ENCODE measurements at regions not wholly inside any gene's neighbourhood (a gene's known extent, or its start where the extent isn't known, plus 50 kb on each side); places are given as distances from the start of the nearest gene placed in this dataset.
"Not testable (repeated sequence)": the region's sequence is repeated elsewhere in the genome, so short reads cannot be mapped to it uniquely, and the experiment has no call there.

DNA sequence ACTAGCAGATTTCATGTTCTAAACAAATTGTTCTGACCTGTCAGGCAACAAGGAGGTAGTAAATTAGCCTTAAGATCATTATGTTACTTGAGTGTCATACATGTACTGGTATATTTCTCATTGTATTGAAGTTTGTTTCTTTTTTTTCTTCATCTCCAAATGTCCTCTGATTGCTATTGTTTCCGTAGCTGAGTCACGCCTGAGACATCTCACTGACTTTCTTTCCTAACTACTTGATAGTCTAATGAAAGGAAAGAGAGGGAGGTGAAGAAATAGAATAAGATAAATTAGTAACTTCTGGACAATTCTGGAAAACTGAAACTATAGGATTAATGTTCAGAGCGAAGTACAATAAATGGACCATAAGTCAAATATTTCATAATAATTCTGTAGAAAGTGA is 1049.9 kb downstream of the TSN start:
- Mint-ChIP-seq H3K4me1 (ENCODE audit: unreplicated experiment) (no peaks in the 10 kb centered on the region), H3K4me3 (ENCODE audit: unreplicated experiment) (no peak overlapping the region), H3K27ac (ENCODE audit: unreplicated experiment) (no peak overlapping the region), H3K36me3 (ENCODE audit: low read depth, unreplicated experiment) (no peaks in the 10 kb centered on the region), H3K27me3 (ENCODE audit: unreplicated experiment) (no peaks in the 10 kb centered on the region), H3K9me3 (ENCODE audit: unreplicated experiment) (no peaks in the 10 kb centered on the region)
- TF ChIP-seq, protein P1, sequence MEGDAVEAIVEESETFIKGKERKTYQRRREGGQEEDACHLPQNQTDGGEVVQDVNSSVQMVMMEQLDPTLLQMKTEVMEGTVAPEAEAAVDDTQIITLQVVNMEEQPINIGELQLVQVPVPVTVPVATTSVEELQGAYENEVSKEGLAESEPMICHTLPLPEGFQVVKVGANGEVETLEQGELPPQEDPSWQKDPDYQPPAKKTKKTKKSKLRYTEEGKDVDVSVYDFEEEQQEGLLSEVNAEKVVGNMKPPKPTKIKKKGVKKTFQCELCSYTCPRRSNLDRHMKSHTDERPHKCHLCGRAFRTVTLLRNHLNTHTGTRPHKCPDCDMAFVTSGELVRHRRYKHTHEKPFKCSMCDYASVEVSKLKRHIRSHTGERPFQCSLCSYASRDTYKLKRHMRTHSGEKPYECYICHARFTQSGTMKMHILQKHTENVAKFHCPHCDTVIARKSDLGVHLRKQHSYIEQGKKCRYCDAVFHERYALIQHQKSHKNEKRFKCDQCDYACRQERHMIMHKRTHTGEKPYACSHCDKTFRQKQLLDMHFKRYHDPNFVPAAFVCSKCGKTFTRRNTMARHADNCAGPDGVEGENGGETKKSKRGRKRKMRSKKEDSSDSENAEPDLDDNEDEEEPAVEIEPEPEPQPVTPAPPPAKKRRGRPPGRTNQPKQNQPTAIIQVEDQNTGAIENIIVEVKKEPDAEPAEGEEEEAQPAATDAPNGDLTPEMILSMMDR (IDR thresholded peaks at IDR 0.05; ENCODE audit: unreplicated experiment): no peak
- no peak for DNase-seq (ENCODE audit: low spot score)

DNA sequence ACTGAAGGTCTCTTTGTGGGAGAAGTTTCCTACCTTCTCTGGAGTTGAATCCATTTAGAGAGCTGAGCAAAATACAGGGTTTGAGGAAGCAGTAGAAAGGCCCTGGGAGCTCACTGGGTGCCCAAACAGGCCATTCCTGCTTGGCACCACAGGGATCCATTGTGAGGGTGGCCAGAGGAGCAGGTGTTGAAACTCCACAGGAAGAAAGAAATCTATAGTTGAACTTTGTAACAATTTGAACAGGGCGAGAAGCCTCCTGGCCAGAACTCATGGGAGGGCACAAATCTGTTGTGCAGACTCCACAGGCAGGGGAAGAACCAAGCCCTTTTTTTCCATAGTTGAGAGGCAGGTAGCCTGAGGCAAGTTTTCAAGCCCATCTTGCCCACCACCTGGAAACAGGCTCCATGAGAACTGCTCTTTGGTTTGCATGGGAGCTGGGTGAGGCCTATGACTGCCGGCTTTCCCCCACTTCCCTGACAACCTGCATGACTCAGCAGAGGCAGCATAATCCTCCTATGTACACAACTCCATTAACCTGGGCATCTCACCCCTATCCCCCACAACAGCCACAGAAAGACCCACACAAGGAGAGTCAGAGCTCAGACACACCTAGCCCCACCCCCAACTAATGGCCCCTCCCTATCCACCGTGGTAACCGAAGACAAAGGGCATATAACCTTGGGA is 1053.0 kb downstream of the TSN start:
- H3K4me3 Mint-ChIP-seq (ENCODE audit: unreplicated experiment): no peak overlapping the region
- no peaks in the 10 kb centered on the region for H3K4me1 Mint-ChIP-seq (ENCODE audit: unreplicated experiment)
- no peak overlapping the region for H3K27ac Mint-ChIP-seq (ENCODE audit: unreplicated experiment)
- H3K27me3 Mint-ChIP-seq (ENCODE audit: unreplicated experiment): no peaks in the 10 kb centered on the region
- H3K36me3 Mint-ChIP-seq (ENCODE audit: low read depth, unreplicated experiment): no peaks in the 10 kb centered on the region
- TF ChIP-seq, protein P1 (IDR thresholded peaks at IDR 0.05; ENCODE audit: unreplicated experiment): no peak
- no peaks in the 10 kb centered on the region for H3K9me3 Mint-ChIP-seq (ENCODE audit: unreplicated experiment)
- DNase-seq (ENCODE audit: low spot score): no peak

DNA sequence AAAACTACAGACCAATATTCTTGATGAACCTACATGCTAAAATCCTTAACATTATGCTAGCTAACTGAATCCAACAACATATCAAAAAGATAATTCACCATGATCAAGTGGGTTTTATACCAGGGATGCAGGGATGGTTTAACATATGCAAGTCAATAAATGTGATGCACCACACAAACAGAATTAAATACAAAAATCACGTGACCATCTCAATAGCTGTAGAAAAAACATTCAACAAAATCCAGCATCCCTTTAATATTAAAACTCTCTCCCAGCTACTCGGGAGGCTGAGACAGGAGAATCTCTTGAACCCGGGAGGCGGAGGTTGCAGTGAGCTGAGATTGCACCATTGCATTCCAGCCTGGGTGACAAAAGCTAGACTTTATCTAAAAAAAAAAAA is 1056.8 kb downstream of the TSN start:
- not testable (repeated sequence) for H3K36me3 Mint-ChIP-seq (ENCODE audit: low read depth, unreplicated experiment); H3K27ac Mint-ChIP-seq (ENCODE audit: unreplicated experiment); H3K4me1 Mint-ChIP-seq (ENCODE audit: unreplicated experiment); H3K4me3 Mint-ChIP-seq (ENCODE audit: unreplicated experiment); H3K27me3 Mint-ChIP-seq (ENCODE audit: unreplicated experiment); DNase-seq (ENCODE audit: low spot score); H3K9me3 Mint-ChIP-seq (ENCODE audit: unreplicated experiment)

DNA sequence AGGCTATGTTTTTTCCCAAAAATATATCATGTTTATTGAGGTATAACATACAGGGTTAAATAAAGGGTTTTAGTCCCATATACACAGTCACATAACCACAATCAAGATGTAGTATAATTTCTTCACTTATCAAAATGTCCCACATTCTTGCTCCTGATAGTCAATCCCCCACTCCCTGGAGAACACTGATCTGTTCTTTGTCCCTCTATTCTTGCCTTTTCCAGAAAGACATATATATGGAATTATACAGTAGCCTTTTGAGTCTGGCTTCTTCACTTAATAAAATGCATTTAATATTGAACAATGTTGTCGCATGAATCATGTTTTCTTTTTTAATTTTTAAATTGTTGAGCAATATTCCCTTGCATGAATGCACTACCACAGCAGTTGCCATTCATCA is 1059.7 kb downstream of the TSN start:
- Mint-ChIP-seq H3K36me3 (ENCODE audit: low read depth, unreplicated experiment) (no peaks in the 10 kb centered on the region), H3K27me3 (ENCODE audit: unreplicated experiment) (no peaks in the 10 kb centered on the region), H3K9me3 (ENCODE audit: unreplicated experiment) (no peaks in the 10 kb centered on the region), H3K27ac (ENCODE audit: unreplicated experiment) (no peak overlapping the region), H3K4me1 (ENCODE audit: unreplicated experiment) (no peaks in the 10 kb centered on the region), H3K4me3 (ENCODE audit: unreplicated experiment) (no peak overlapping the region)
- TF ChIP-seq, protein P1 (IDR thresholded peaks at IDR 0.05; ENCODE audit: unreplicated experiment): no peak
- no peak for DNase-seq (ENCODE audit: low spot score)

DNA sequence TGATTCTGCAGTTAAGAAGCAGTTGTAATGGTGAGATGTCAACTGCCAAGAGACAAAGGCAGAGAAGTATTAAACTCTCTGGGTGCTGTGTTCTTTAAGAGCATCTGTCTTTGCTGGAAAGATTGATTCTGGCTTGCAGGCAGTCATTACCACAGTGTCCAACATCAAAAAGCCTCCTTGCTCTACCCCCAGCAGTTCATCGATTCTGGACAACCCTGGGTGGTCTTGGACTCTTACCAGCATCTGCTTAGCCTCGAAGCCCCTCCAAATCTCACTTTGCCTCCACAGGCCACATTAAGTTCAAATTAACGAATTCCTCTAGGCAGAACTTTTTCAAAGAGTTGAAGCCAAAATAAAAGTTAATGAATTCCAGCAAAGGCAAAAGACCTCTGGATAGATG is 1061.4 kb downstream of the TSN start:
- no peak for DNase-seq (ENCODE audit: low spot score)
- Mint-ChIP-seq H3K4me1 (ENCODE audit: unreplicated experiment) (no peaks in the 10 kb centered on the region), H3K9me3 (ENCODE audit: unreplicated experiment) (no peaks in the 10 kb centered on the region), H3K27ac (ENCODE audit: unreplicated experiment) (no peak overlapping the region), H3K36me3 (ENCODE audit: low read depth, unreplicated experiment) (no peaks in the 10 kb centered on the region), H3K27me3 (ENCODE audit: unreplicated experiment) (no peaks in the 10 kb centered on the region), H3K4me3 (ENCODE audit: unreplicated experiment) (no peak overlapping the region)
- TF ChIP-seq, protein P1 (IDR thresholded peaks at IDR 0.05; ENCODE audit: unreplicated experiment): no peak

Measured in endothelial cell (in vitro differentiated cells).